ENCODE measurements at regions not wholly inside any gene's neighbourhood (a gene's known extent, or its start where the extent isn't known, plus 50 kb on each side); places are given as distances from the start of the nearest gene placed in this dataset.

DNA sequence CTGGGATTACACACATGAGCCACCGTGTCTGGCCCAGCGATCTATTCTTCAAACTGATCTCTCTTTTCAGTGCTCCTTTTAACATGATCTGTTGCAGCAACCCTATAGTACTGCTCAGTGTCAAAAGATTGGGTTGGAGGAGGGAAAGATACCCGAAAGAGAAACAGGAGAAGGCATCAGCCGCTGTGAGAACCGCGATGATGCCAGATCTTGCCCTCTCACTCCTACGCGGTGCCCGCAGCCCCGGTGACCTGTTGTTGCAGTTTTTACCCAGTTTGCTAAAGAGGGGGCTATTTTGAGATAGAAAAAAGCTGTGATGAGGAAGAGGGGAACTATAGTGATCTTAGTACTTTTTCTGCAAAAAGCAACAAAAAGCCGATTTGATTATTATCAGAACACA is 335.5 kb downstream of the KCNS3 start:
- TF ChIP-seq, protein P1, sequence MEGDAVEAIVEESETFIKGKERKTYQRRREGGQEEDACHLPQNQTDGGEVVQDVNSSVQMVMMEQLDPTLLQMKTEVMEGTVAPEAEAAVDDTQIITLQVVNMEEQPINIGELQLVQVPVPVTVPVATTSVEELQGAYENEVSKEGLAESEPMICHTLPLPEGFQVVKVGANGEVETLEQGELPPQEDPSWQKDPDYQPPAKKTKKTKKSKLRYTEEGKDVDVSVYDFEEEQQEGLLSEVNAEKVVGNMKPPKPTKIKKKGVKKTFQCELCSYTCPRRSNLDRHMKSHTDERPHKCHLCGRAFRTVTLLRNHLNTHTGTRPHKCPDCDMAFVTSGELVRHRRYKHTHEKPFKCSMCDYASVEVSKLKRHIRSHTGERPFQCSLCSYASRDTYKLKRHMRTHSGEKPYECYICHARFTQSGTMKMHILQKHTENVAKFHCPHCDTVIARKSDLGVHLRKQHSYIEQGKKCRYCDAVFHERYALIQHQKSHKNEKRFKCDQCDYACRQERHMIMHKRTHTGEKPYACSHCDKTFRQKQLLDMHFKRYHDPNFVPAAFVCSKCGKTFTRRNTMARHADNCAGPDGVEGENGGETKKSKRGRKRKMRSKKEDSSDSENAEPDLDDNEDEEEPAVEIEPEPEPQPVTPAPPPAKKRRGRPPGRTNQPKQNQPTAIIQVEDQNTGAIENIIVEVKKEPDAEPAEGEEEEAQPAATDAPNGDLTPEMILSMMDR (IDR thresholded peaks at IDR 0.05) = no peak
- no peak for TF ChIP-seq POLR2A (IDR thresholded peaks at IDR 0.05)
